PFSK-1 (cell line): ENCODE measurements at regions not wholly inside any gene's neighbourhood (a gene's known extent, or its start where the extent isn't known, plus 50 kb on each side); places are given as distances from the start of the nearest gene placed in this dataset.

ENCODE experiments used
- FOXP2 ChIP-seq: optimal IDR thresholded peaks from 2 replicates; pipeline ENCODE3; 2011; ENCODE audit warnings: borderline replicate concordance, control low read depth, inconsistent platforms; ENCODE audit not compliant: insufficient read depth; ENCODE audit errors: extremely low read length, extremely low read depth
- POLR2AphosphoS5 ChIP-seq: IDR thresholded peaks from 2 replicates; pipeline ENCODE4 v1.6.1; 2012; ENCODE audit warnings: low read depth, mild to moderate bottlenecking, control low read depth, low read length, moderate library complexity
- REST ChIP-seq, 2 experiments: IDR thresholded peaks; 2 replicates each; pipeline versions ENCODE4 v1.6.1 to v1.8.0; 2011 to 2012; ENCODE audit warnings: low read depth in 2 of 2, low read length in 2 of 2, control low read depth in 1 of 2, inconsistent platforms in 1 of 2, mild to moderate bottlenecking in 1 of 2, moderate library complexity in 1 of 2; ENCODE audit not compliant: insufficient read depth in 1 of 2
- SIN3A ChIP-seq: IDR thresholded peaks from 2 replicates; pipeline ENCODE4 v1.6.1; 2012; ENCODE audit warnings: mild to moderate bottlenecking, low read length, moderate library complexity, borderline replicate concordance; ENCODE audit not compliant: insufficient read depth
- TAF1 ChIP-seq: IDR thresholded peaks from 2 replicates; pipeline ENCODE4 v1.6.1; 2012; ENCODE audit warnings: low read length, control low read depth, borderline replicate concordance; ENCODE audit not compliant: insufficient read depth

DNA sequence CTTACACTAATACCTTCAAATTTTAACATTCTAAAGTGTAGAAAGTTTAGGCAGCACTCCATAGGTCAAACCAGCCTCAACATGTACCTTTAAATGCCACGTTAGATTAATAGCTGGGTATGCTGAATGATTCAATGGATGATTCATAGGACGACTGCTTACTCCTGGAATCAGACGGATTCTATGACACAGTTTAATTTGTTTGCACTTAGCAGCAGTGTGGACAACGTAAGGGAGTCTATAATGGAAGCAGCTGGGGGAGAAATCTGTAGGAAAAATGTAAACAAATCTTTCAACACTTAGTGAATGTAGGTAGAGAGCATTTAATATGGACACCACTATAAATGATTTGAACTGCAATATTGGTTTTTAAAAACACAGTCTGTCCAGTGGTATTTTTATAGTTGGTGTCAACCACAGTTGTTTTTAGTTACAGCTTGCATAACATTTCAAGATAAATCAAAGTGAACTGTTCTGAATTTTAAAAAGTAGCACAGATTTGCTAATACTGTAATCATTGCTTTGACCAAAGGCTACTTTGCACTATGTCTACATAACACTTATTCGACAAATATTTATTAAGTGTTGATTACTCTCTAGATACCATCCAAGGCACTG lies 701.5 kb upstream of the MEF2C start:
- TF ChIP-seq POLR2AphosphoS5 (no peak), TAF1 (no peak), REST (IDR thresholded peaks at IDR 0.05; ENCODE audit: insufficient read depth in 1 of 2, low read depth in 2 of 2, low read length in 2 of 2) (no peak), FOXP2 (no peak), SIN3A (no peak)
